Heart right ventricle (tissue), 16 donors: ENCODE measurements at regions not wholly inside any gene's neighbourhood (a gene's known extent, or its start where the extent isn't known, plus 50 kb on each side); places are given as distances from the start of the nearest gene placed in this dataset.
A peak's percentile ranks its signal among the peaks of the same experiment; 100 is the strongest.

ENCODE experiments used
- ATAC-seq, 8 donors: fragments of 200-7000 bp; cut with Tn5 transposase; one replicate each; pipeline ENCODE4 v1.9.1; 2020; ENCODE audit warnings: mild to moderate bottlenecking in 8 of 8, moderate library complexity in 8 of 8, moderate number of reproducible peaks in 1 of 8
- DNase-seq, 2 donors: peaks; one replicate each; pipeline ENCODE4 v3.0.0-alpha.2; 2020
- H3K27ac ChIP-seq, 10 donors: fragments of 200-600 bp; sonication (generic) in 2 of 10; one replicate each; pipeline versions ENCODE4 v1.5.0 to v1.8.0; 2020 to 2022; ENCODE audit warnings: mild to moderate bottlenecking in 3 of 10
- H3K27me3 ChIP-seq, 7 donors: fragments of 200-600 bp; one replicate each; pipeline ENCODE4 v1.8.0; 2021 to 2022; ENCODE audit warnings: mild to moderate bottlenecking in 2 of 7
- H3K36me3 ChIP-seq, 9 donors: fragments of 200-600 bp; sonication (generic) in 1 of 9; one replicate each; pipeline versions ENCODE4 v1.5.0 to v1.8.0; 2020 to 2022; ENCODE audit warnings: mild to moderate bottlenecking in 2 of 9
- H3K4me1 ChIP-seq, 9 donors: fragments of 200-600 bp; sonication (generic) in 1 of 9; one replicate each; pipeline versions ENCODE4 v1.5.0 to v1.8.0; 2020 to 2022; ENCODE audit warnings: mild to moderate bottlenecking in 4 of 9
- H3K4me3 ChIP-seq, 10 donors: fragments of 200-600 bp; sonication (generic) in 2 of 10; one replicate each; pipeline versions ENCODE4 v1.5.0 to v1.8.0; 2020 to 2022; ENCODE audit warnings: mild to moderate bottlenecking in 7 of 10, moderate library complexity in 2 of 10
- H3K9me3 ChIP-seq, 11 donors: fragments of 200-600 bp in 10 of 11; sonication (generic) in 2 of 11; one replicate each; pipeline versions ENCODE4 v1.5.0 to v1.8.0; 2013 to 2022; ENCODE audit warnings: mild to moderate bottlenecking in 2 of 11, control low read depth in 1 of 11, moderate library complexity in 1 of 11
- CTCF ChIP-seq, 9 donors: fragments of 200-600 bp; sonication (generic) in 2 of 9; IDR thresholded peaks; one replicate each; pipeline versions ENCODE4 v1.5.0 to v1.8.0; 2021 to 2022; ENCODE audit warnings: antibody characterized with exemption in 9 of 9, mild to moderate bottlenecking in 5 of 9, moderate library complexity in 1 of 9
- WGBS, 2 donors: extraction: QIAGEN DNeasy Blood & Tissue Kit; methylation state at CpG; one replicate each; pipeline ENCODE4 v1.1.7; 2013; ENCODE audit warnings: inconsistent platforms in 1 of 2; 5-methylcytosine and 5-hydroxymethylcytosine counted together
- intact Hi-C, 10 donors: fragments of 100-400 bp; cut with DNase I; formaldehyde crosslinking; loops; one replicate each; pipeline versions ENCODE4 v1.11.1 to v1.14.2; 2022
- donor health status: Arrhythmogenic right ventricular cardiomyopathy.
- donor health status: ischemic (EF 13 %, LVEDD 7.1; RV severe dilation, severe dysfunction).
- donor health status: healthy with polysubstance abuse.
- donor health status: DM: no; HTN: yes; CAD: no.
- donor health status: DM: no; HTN: no; CAD: no.
- donor health status: ischemic (EF 25% LVEDD 6.9; RV normal size, moderate dysfunction).
- donor health status: ischemic (EF 25% LVEDD 5.7; RV mildly dilated, moderate dysfunction).
- donor health status: healthy.
- donor health status: DM: yes; HTN: yes; CAD: no.
- donor health status: Ischemic cardiomyopathy.
- donor health status: ischemic (EF 35%, LVEDD 5.7; RV mildly dilated, moderate dysfunction).
- donor health status: nonischemic (EF 11% LVEDD 7.7; RV severe dilation, severe dysfunction).
- donor health status: DM: yes; HTN: yes; CAD: no.
- donor health status: PGD.
- donor health status: ischemic (EF 29% LVEDD 5.4; RV normal size, mild dysfunction).
- donor health status: nonischemic (EF 23%, LVEDD 6.1; RV moderate dilation, normal function).

GRCh38 chr2:10225291-10226037 is 77.2 kb upstream of the HPCAL1 start:
- H3K4me3 ChIP-seq = no peak overlapping the region
- 90 to 95% methylated on average over 15 of the region's 15 CpGs for WGBS, 2 donors
- intact Hi-C loops = no loop called here
- H3K9me3 ChIP-seq = no peaks in the 10 kb centered on the region
- H3K27ac ChIP-seq = no peak overlapping the region
- peaks cover 0 to 40% (median 5%) of the 10 kb centered on the region in 9 donors for H3K4me1 ChIP-seq
- DNase-seq (no peak), ATAC-seq (no peak)
- peaks cover 0 to 6% (median 0%) of the 10 kb centered on the region in 7 donors for H3K27me3 ChIP-seq
- TF ChIP-seq CTCF (IDR thresholded peaks at IDR 0.05) = no peak
- H3K36me3 ChIP-seq = no peaks in the 10 kb centered on the region

GRCh38 chr2:10226038-10226724 is 76.5 kb upstream of the HPCAL1 start:
- Histone ChIP-seq H3K9me3 (no peaks in the 10 kb centered on the region), H3K36me3 (no peaks in the 10 kb centered on the region), H3K4me3 (no peak overlapping the region), H3K27ac (no peak overlapping the region), H3K4me1 (peaks cover 0 to 36% (median 5%) of the 10 kb centered on the region in 9 donors), H3K27me3 (peaks cover 0 to 4% (median 0%) of the 10 kb centered on the region in 7 donors)
- 96% methylated on average over 19 of the region's 19 CpGs for WGBS, 2 donors
- no peak for TF ChIP-seq CTCF (IDR thresholded peaks at IDR 0.05)
- intact Hi-C loops = no loop called here
- no peak for ATAC-seq
- no peak for DNase-seq

GRCh38 chr2:10228611-10229365 is 73.9 kb upstream of the HPCAL1 start:
- DNase-seq = no peak
- peak overlapping the region in 2 of 10 donors; percentile 28 to 56 for H3K27ac ChIP-seq

More at GRCh38 chr2:10228611-10229365, 73.9 kb upstream of the HPCAL1 start:
- TF ChIP-seq CTCF (IDR thresholded peaks at IDR 0.05) = no peak
- H3K36me3 ChIP-seq = no peaks in the 10 kb centered on the region
- peaks cover 0 to 26% (median 0%) of the 10 kb centered on the region in 9 donors for H3K4me1 ChIP-seq
- 91 to 92% methylated on average over 20 of the region's 20 CpGs for whole genome bisulfite sequencing, 2 donors
- no peaks in the 10 kb centered on the region for H3K27me3 ChIP-seq
- no peak overlapping the region for H3K4me3 ChIP-seq
- intact Hi-C loops = no loop called here
- no peak for ATAC-seq
- H3K9me3 ChIP-seq = no peaks in the 10 kb centered on the region
